ENCODE measurements at regions not wholly inside any gene's neighbourhood (a gene's known extent, or its start where the extent isn't known, plus 50 kb on each side); places are given as distances from the start of the nearest gene placed in this dataset.

DNA sequence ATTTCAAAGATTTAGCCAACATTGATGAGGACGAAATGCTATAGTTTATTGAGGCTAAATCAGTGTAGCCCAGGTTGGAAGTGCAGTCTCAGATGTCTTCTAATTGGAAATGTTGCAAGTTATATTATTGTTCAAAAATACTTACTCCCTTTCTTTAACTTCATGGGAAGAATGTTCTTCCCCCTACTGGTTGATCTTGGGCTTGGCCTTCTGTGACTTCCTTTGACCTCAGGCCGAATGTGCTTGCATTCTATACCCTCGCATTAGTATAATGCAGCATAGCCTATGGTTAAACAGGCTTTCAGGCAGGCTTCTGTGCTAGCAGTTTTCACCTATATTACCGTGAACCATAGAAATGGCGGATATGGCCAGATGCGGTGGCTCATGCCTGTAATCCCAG is 77.3 kb downstream of the RPE65 start:
- TF ChIP-seq POLR2A (IDR thresholded peaks at IDR 0.05) (no peak), CTCF (IDR thresholded peaks at IDR 0.05) (no peak), EP300 (IDR thresholded peaks at IDR 0.05) (no peak)

Measured in ovary (tissue), 3 donors.